Head of caudate nucleus (tissue), 42 donors: ENCODE measurements at regions not wholly inside any gene's neighbourhood (a gene's known extent, or its start where the extent isn't known, plus 50 kb on each side); places are given as distances from the start of the nearest gene placed in this dataset.
"Not testable (repeated sequence)": the region's sequence is repeated elsewhere in the genome, so short reads cannot be mapped to it uniquely, and the experiment has no call there.

Experiments used
- DNase-seq, 42 donors: peaks; one replicate each; pipeline versions ENCODE4 v3.0.0 to v3.0.0-alpha.2; 2020 to 2021; ENCODE audit warnings: mixed read lengths in 7 of 42
- intact Hi-C: fragments of 100-400 bp; cut with DNase I; formaldehyde crosslinking; loops from one replicate; pipeline ENCODE4 v1.15.0; 2022

- intact Hi-C loops = no loop called here
Measured at GRCh38 chr10:60627778-60628748, 150.2 kb upstream of the CDK1 start.

GRCh38 chr10:60626037-60626436 lies 152.2 kb upstream of the CDK1 start:
- intact Hi-C loops = no loop called here
- DNase-seq = no peak

More at GRCh38 chr10:60627778-60628748, 150.2 kb upstream of the CDK1 start:
- no peak for DNase-seq

- no peak for DNase-seq
- intact Hi-C loops = no loop called here
Measured at GRCh38 chr10:60623627-60624026, 154.7 kb upstream of the CDK1 start.

GRCh38 chr10:60621018-60621417 lies 157.3 kb upstream of the CDK1 start:
- intact Hi-C loops = no loop called here
- no peak for DNase-seq

GRCh38 chr10:60618861-60619260 lies 159.4 kb upstream of the CDK1 start:
- DNase-seq = no peak
- intact Hi-C loops = no loop called here

GRCh38 chr10:60615541-60615940 lies 162.7 kb upstream of the CDK1 start:
- intact Hi-C loops = no loop called here
- DNase-seq = no peak

GRCh38 chr10:60614363-60614762 lies 163.9 kb upstream of the CDK1 start:
- DNase-seq = no peak
- intact Hi-C loops = no loop called here

- DNase-seq = no peak
- intact Hi-C loops = no loop called here
Measured at GRCh38 chr10:60613434-60613833, 164.8 kb upstream of the CDK1 start.

- DNase-seq = peak in 13 of 42 donors; percentile 7 to 57 (median 23)
Measured at GRCh38 chr10:60611291-60611747, 167.0 kb upstream of the CDK1 start.

GRCh38 chr10:60607372-60607771 lies 170.9 kb upstream of the CDK1 start:
- DNase-seq = no peak
- intact Hi-C loops = no loop called here

More at GRCh38 chr10:60611291-60611747, 167.0 kb upstream of the CDK1 start:
- intact Hi-C loops = no loop called here

- intact Hi-C loops = no loop called here
- DNase-seq = no peak
Measured at GRCh38 chr10:60606343-60607080, 171.8 kb upstream of the CDK1 start.

GRCh38 chr10:60605476-60605875 lies 172.8 kb upstream of the CDK1 start:
- intact Hi-C loops = no loop called here
- no peak for DNase-seq

GRCh38 chr10:60604342-60604741 lies 173.9 kb upstream of the CDK1 start:
- intact Hi-C loops = no loop called here
- DNase-seq = peak in 9 of 42 donors; percentile 9 to 67 (median 34)

GRCh38 chr10:60597513-60597912 lies 180.8 kb upstream of the CDK1 start:
- DNase-seq = no peak
- intact Hi-C loops = no loop called here

GRCh38 chr10:60595852-60596251 lies 182.4 kb upstream of the CDK1 start:
- DNase-seq = no peak

GRCh38 chr10:60594476-60595051 lies 183.7 kb upstream of the CDK1 start:
- intact Hi-C loops = no loop called here
- no peak for DNase-seq

More at GRCh38 chr10:60595852-60596251, 182.4 kb upstream of the CDK1 start:
- intact Hi-C loops = no loop called here

GRCh38 chr10:60591119-60591518 lies 187.2 kb upstream of the CDK1 start:
- intact Hi-C loops = no loop called here
- no peak for DNase-seq

- DNase-seq = no peak
- intact Hi-C loops = no loop called here
Measured at GRCh38 chr10:60589376-60589775, 188.9 kb upstream of the CDK1 start.

- intact Hi-C loops, DNase-seq: not testable (repeated sequence)
Measured at GRCh38 chr10:60581782-60582181, 192.1 kb upstream of the ANK3 start.

GRCh38 chr10:60578217-60578616 lies 188.5 kb upstream of the ANK3 start:
- intact Hi-C loops = no loop called here
- DNase-seq = no peak
